ENCODE measurements at regions not wholly inside any gene's neighbourhood (a gene's known extent, or its start where the extent isn't known, plus 50 kb on each side); places are given as distances from the start of the nearest gene placed in this dataset.
"Not testable (repeated sequence)": the region's sequence is repeated elsewhere in the genome, so short reads cannot be mapped to it uniquely, and the experiment has no call there.

- no peak for TF ChIP-seq POLR2A (IDR thresholded peaks at IDR 0.05)
- no peak for TF ChIP-seq POLR2AphosphoS5 (IDR thresholded peaks at IDR 0.05)
- no peak for TF ChIP-seq CTCF (IDR thresholded peaks at IDR 0.05 in 8 of 11, conservative IDR thresholded peaks at IDR 0.05 in 3 of 11)
- Histone ChIP-seq H3K9me3 (peaks cover 13 to 100% (median 98%) of the 10 kb centered on the region in 8 donors), H3K27ac (no peak overlapping the region), H3K27me3 (replicated peaks in 1 of 7) (no peaks in the 10 kb centered on the region), H3K4me1 (no peaks in the 10 kb centered on the region), H3K4me3 (no peak overlapping the region), H3K36me3 (no peaks in the 10 kb centered on the region)
- no peak for DNase-seq
- intact Hi-C loops (cut with DNase I; ENCODE audit: low total_unique reads), result no loop called here
- 80 to 82% (median 81%) methylated on average over 10 of the region's 10 CpGs for WGBS, 5 donors
These were observed 334.0 kb downstream of the ZNF33B start for GRCh38 chr10:42304341-42304740.

- intact Hi-C loops (cut with DNase I; ENCODE audit: low total_unique reads); H3K27ac ChIP-seq; H3K27me3 ChIP-seq (replicated peaks in 1 of 7); H3K4me3 ChIP-seq; H3K36me3 ChIP-seq; H3K4me1 ChIP-seq; DNase-seq: not testable (repeated sequence)
- H3K9me3 ChIP-seq, result peaks cover 0 to 27% (median 6%) of the 10 kb centered on the region in 8 donors
- 77 to 86% (median 85%) methylated on average over 21 of the region's 21 CpGs for WGBS, 5 donors
These were observed 356.5 kb downstream of the ZNF33B start for GRCh38 chr10:42281896-42282295.

GRCh38 chr10:42269788-42270187 lies 368.6 kb downstream of the ZNF33B start:
- intact Hi-C loops (cut with DNase I; ENCODE audit: low total_unique reads); H3K4me1 ChIP-seq; H3K27me3 ChIP-seq (replicated peaks in 1 of 7); H3K27ac ChIP-seq; H3K36me3 ChIP-seq; H3K4me3 ChIP-seq; DNase-seq; H3K9me3 ChIP-seq: not testable (repeated sequence)
- 15 to 25% (median 22%) methylated on average over 3 to 4 of the region's 4 CpGs for WGBS, 5 donors

- H3K4me1 ChIP-seq; DNase-seq; H3K27ac ChIP-seq; H3K36me3 ChIP-seq; H3K27me3 ChIP-seq (replicated peaks in 1 of 7); intact Hi-C loops (cut with DNase I; ENCODE audit: low total_unique reads); H3K4me3 ChIP-seq: not testable (repeated sequence)
- H3K9me3 ChIP-seq, result peaks cover 0 to 22% (median 11%) of the 10 kb centered on the region in 8 donors
- 52 to 70% (median 63%) methylated on average over 4 to 6 of the region's 6 CpGs for WGBS, 5 donors
These were observed 375.1 kb downstream of the ZNF33B start for GRCh38 chr10:42263259-42263658.

- DNase-seq; H3K4me3 ChIP-seq; H3K27ac ChIP-seq; H3K4me1 ChIP-seq; H3K9me3 ChIP-seq; intact Hi-C loops (cut with DNase I; ENCODE audit: low total_unique reads); H3K36me3 ChIP-seq: not testable (repeated sequence)
- WGBS, 5 donors, result 4 to 25% (median 20%) methylated on average over 4 to 50 of the region's 53 CpGs
- peaks cover 0 to 36% (median 0%) of the 10 kb centered on the region in 7 donors for H3K27me3 ChIP-seq (replicated peaks in 1 of 7)
These were observed 395.4 kb downstream of the ZNF33B start for GRCh38 chr10:42243002-42243401.

GRCh38 chr10:42242135-42242805 lies 396.1 kb downstream of the ZNF33B start:
- Histone ChIP-seq H3K4me3 (no peak overlapping the region), H3K4me1 (no peaks in the 10 kb centered on the region), H3K27me3 (replicated peaks in 1 of 7) (peaks cover 0 to 36% (median 0%) of the 10 kb centered on the region in 7 donors), H3K36me3 (no peaks in the 10 kb centered on the region), H3K27ac (no peak overlapping the region), H3K9me3 (peaks cover 0 to 9% (median 2%) of the 10 kb centered on the region in 8 donors)
- 15 to 45% (median 26%) methylated on average over 24 to 85 of the region's 85 CpGs for WGBS, 5 donors
- TF ChIP-seq POLR2AphosphoS5 (IDR thresholded peaks at IDR 0.05) (no peak), CTCF (IDR thresholded peaks at IDR 0.05 in 8 of 11, conservative IDR thresholded peaks at IDR 0.05 in 3 of 11) (no peak), POLR2A (IDR thresholded peaks at IDR 0.05) (no peak)
- no peak for DNase-seq
- intact Hi-C loops (cut with DNase I; ENCODE audit: low total_unique reads), result no loop called here

GRCh38 chr10:42236401-42236800 lies 402.0 kb downstream of the ZNF33B start:
- DNase-seq; H3K4me3 ChIP-seq; H3K36me3 ChIP-seq; H3K9me3 ChIP-seq; H3K4me1 ChIP-seq; H3K27ac ChIP-seq; intact Hi-C loops (cut with DNase I; ENCODE audit: low total_unique reads); H3K27me3 ChIP-seq (replicated peaks in 1 of 7): not testable (repeated sequence)
- WGBS, 5 donors, result 83 to 94% (median 89%) methylated on average over 9 to 13 of the region's 13 CpGs

GRCh38 chr10:42235736-42236135 lies 402.6 kb downstream of the ZNF33B start:
- H3K4me1 ChIP-seq; H3K27ac ChIP-seq; H3K4me3 ChIP-seq; H3K27me3 ChIP-seq (replicated peaks in 1 of 7); intact Hi-C loops (cut with DNase I; ENCODE audit: low total_unique reads); H3K36me3 ChIP-seq: not testable (repeated sequence)
- peaks cover 0 to 11% (median 0%) of the 10 kb centered on the region in 8 donors for H3K9me3 ChIP-seq
- WGBS, 5 donors, result 86 to 92% (median 89%) methylated on average over 13 to 14 of the region's 14 CpGs
- DNase-seq, result peak; percentile 65

GRCh38 chr10:42235241-42235640 lies 403.1 kb downstream of the ZNF33B start:
- H3K4me3 ChIP-seq; H3K27ac ChIP-seq; H3K27me3 ChIP-seq (replicated peaks in 1 of 7); H3K36me3 ChIP-seq; DNase-seq; H3K4me1 ChIP-seq; intact Hi-C loops (cut with DNase I; ENCODE audit: low total_unique reads): not testable (repeated sequence)
- WGBS, 5 donors, result 82 to 90% (median 85%) methylated on average over 3 of the region's 3 CpGs
- H3K9me3 ChIP-seq, result peaks cover 0 to 16% (median 0%) of the 10 kb centered on the region in 8 donors
